ES-I3 (cell line): ENCODE measurements at regions not wholly inside any gene's neighbourhood (a gene's known extent, or its start where the extent isn't known, plus 50 kb on each side); places are given as distances from the start of the nearest gene placed in this dataset.

Experiments
- H3K36me3 ChIP-seq: 2 replicates; pipeline ENCODE4 v1.6.1; 2013; ENCODE audit warnings: mild to moderate bottlenecking, low read length, control low read depth, moderate library complexity; ENCODE audit not compliant: insufficient read depth
- H3K4me1 ChIP-seq: 2 replicates; pipeline ENCODE4 v1.6.1; 2013; ENCODE audit warnings: mild to moderate bottlenecking, control low read depth, low read length; ENCODE audit not compliant: insufficient read depth
- H3K9ac ChIP-seq: 2 replicates; pipeline ENCODE4 v1.6.1; 2013; ENCODE audit warnings: low read depth, mild to moderate bottlenecking, low read length, moderate library complexity
- H3K9me3 ChIP-seq: 2 replicates; pipeline ENCODE4 v1.6.1; 2013; ENCODE audit warnings: mild to moderate bottlenecking, low read length, moderate library complexity; ENCODE audit not compliant: control insufficient read depth, insufficient read depth

DNA sequence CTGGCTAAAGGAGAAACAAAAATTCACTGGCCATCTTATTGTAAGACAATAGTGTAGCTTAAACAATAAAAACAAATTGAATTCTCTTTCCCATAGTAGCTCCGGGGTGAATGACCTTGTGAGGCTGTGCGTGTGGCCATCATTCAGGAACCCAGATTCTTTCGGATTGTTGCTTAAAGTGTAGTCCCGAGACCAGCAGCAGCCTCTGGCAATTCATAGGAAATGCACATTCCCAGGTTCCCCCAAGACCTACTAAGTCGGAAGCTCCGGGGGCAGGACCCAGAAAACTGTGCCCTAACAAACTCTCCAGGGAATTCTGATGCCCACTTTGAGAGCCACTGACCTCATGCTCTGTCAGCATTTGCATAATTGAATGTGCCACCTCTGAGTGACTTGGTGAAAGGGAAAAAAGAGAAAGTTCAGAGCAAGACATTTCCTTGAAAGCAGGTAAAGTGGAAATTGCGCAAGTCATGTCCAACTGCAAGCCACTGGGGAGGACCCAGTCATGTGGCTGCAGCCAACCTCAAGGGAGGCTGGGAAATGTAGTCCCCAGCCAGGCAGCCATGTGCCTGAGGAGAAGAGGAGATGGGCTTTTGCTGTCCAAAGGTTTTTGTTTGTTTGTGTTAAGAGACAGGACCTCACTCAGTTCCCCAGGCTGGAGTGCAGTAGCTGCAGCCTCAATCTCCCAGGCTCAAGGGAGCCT, 50.7 kb upstream of the PNMA8B start:
- Histone ChIP-seq H3K9me3 (peaks cover 5% of the 10 kb centered on the region), H3K4me1 (no peaks in the 10 kb centered on the region), H3K9ac (peak overlapping the region; percentile 40), H3K36me3 (no peaks in the 10 kb centered on the region)

DNA sequence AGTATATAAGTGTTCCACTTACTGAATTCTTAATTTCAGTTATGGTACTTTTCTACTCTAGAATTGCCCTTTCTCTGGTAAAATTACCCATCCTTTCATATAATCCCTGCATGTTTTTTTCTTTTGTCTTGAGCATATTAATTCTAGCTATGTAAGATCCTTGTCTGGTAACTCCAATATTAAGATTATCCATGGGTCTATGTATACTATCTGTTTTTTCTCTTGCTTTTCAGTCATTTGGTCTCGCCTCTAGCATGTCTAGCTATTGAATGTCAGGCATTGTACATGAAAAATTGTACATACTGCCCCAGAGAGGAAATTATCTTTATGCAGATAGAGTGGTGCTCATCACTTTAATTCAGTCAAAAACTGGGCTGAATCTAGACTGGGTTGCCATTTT, 50.4 kb upstream of the CALM3 start:
- Histone ChIP-seq H3K9me3 (peaks cover 8% of the 10 kb centered on the region), H3K4me1 (no peaks in the 10 kb centered on the region), H3K9ac (no peak overlapping the region), H3K36me3 (no peaks in the 10 kb centered on the region)

DNA sequence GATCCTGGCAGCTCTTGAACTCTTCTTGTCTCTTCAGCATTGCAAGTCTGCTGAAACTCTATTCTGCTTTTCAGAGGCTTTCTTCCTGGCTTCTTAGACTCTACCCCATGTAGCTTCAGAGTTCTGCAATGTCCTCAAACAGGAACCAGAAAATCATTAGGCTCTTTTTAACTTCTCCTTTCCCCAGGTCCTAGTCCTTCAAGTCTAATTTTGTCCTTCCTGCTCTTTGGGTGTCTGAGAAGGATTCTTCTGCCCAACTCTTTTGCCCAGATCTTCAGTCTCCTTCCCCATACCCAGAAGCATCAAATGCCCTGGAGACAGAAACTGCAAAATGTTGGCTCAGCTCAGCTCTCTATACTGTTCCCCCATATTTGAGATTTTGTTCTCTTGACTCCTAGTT, 50.0 kb upstream of the CALM3 start:
- Histone ChIP-seq H3K4me1 (no peaks in the 10 kb centered on the region), H3K9ac (no peak overlapping the region), H3K9me3 (peaks cover 8% of the 10 kb centered on the region), H3K36me3 (no peaks in the 10 kb centered on the region)
